ENCODE measurements at regions not wholly inside any gene's neighbourhood (a gene's known extent, or its start where the extent isn't known, plus 50 kb on each side); places are given as distances from the start of the nearest gene placed in this dataset.
"Not testable (repeated sequence)": the region's sequence is repeated elsewhere in the genome, so short reads cannot be mapped to it uniquely, and the experiment has no call there.

DNA sequence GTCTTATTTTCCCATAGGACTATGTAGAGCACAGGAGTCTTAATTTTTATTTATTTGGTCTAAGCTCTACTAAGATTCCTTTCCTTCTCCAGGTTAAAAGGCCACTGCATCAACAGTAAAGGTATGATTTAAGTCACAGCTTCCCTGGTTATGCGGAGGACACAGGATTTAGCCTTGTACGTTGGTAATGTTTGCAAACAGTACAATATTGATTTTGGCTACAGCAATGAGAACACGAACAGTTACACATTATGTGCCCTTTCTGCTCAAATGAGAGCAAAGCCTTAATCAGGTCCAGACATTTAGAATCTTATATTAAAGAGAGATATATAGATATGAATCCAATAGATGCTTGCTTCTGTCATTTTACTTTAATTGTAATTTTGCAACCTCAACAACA is 264.0 kb downstream of the NUF2 start:
- no peak overlapping the region for H3K4me3 ChIP-seq (ENCODE audit: insufficient read depth, low read length)
- TF ChIP-seq, protein P1, sequence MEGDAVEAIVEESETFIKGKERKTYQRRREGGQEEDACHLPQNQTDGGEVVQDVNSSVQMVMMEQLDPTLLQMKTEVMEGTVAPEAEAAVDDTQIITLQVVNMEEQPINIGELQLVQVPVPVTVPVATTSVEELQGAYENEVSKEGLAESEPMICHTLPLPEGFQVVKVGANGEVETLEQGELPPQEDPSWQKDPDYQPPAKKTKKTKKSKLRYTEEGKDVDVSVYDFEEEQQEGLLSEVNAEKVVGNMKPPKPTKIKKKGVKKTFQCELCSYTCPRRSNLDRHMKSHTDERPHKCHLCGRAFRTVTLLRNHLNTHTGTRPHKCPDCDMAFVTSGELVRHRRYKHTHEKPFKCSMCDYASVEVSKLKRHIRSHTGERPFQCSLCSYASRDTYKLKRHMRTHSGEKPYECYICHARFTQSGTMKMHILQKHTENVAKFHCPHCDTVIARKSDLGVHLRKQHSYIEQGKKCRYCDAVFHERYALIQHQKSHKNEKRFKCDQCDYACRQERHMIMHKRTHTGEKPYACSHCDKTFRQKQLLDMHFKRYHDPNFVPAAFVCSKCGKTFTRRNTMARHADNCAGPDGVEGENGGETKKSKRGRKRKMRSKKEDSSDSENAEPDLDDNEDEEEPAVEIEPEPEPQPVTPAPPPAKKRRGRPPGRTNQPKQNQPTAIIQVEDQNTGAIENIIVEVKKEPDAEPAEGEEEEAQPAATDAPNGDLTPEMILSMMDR (IDR thresholded peaks at IDR 0.05; ENCODE audit: extremely low read depth, low read depth, low read length), result no peak
- no peaks in the 10 kb centered on the region for H3K79me2 ChIP-seq (ENCODE audit: insufficient read depth, low read length)

DNA sequence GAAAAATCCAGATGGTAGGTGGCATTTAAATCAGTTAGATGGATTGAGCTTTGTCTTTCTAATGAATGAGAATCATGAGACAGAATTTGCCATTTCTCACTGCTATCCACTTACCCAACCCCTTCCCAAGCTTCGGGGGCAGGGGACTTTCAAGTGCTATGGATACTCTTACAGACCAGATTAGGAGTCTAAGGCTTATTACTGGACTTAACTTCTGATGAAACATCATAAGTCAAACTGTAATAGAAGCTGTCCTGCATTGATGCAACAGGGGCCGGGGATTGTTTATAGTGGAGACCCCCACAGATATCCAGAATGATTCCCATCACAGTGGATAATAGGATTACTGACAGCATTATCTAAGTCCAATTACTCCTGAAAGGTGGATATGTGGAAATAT is 267.0 kb downstream of the NUF2 start:
- no peak for DNase-seq (ENCODE audit: insufficient read length, low spot score, missing footprints)
- H3K4me3 ChIP-seq (ENCODE audit: insufficient read depth, low read length), result no peak overlapping the region
- TF ChIP-seq, protein P1 (IDR thresholded peaks at IDR 0.05; ENCODE audit: extremely low read depth, low read depth, low read length), result no peak
- no peaks in the 10 kb centered on the region for H3K79me2 ChIP-seq (ENCODE audit: insufficient read depth, low read length)
- H3K27ac ChIP-seq (ENCODE audit: low read depth, low read length), result no peak overlapping the region
- H3K27me3 ChIP-seq (ENCODE audit: insufficient read depth, low read length), result no peaks in the 10 kb centered on the region
- no peaks in the 10 kb centered on the region for H3K9me3 ChIP-seq (ENCODE audit: low read depth, low read length)
- H4K20me1 ChIP-seq (ENCODE audit: insufficient read depth, low read length), result no peaks in the 10 kb centered on the region
- H2AFZ ChIP-seq (ENCODE audit: low read length), result no peak overlapping the region
- no peaks in the 10 kb centered on the region for H3K36me3 ChIP-seq (ENCODE audit: insufficient read depth, low read length)
- H3K4me2 ChIP-seq (ENCODE audit: insufficient read depth, low read length), result no peak overlapping the region
- H3K4me1 ChIP-seq (ENCODE audit: insufficient read depth, low read length), result no peaks in the 10 kb centered on the region

More for the DNA sequence above, 264.0 kb downstream of the NUF2 start:
- Histone ChIP-seq H3K27ac (ENCODE audit: low read depth, low read length) (no peak overlapping the region), H3K4me2 (ENCODE audit: insufficient read depth, low read length) (no peak overlapping the region), H4K20me1 (ENCODE audit: insufficient read depth, low read length) (no peaks in the 10 kb centered on the region), H3K9me3 (ENCODE audit: low read depth, low read length) (no peaks in the 10 kb centered on the region), H3K27me3 (ENCODE audit: insufficient read depth, low read length) (no peaks in the 10 kb centered on the region), H3K4me1 (ENCODE audit: insufficient read depth, low read length) (no peaks in the 10 kb centered on the region), H3K36me3 (ENCODE audit: insufficient read depth, low read length) (no peaks in the 10 kb centered on the region), H2AFZ (ENCODE audit: low read length) (no peak overlapping the region)
- DNase-seq (ENCODE audit: insufficient read length, low spot score, missing footprints), result no peak

DNA sequence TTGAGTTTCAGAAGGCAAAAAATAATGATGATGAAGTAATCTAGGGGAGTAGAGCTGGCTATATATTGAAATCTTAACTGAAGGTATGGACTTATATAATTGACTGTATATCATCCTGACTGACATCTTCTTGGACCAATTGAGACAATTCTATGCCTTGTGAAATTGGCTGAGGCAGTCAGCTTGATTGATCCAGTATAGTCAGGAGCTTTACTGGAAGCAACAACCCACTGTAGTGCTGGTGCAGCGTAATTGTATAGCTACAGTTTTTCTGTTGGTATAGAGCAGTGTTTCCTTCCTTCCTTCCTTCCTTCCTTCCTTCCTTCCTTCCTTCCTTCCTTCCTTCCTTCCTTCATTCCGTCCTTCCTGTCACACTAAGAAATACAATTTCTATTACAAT is 268.0 kb downstream of the NUF2 start:
- Histone ChIP-seq H3K4me2 (ENCODE audit: insufficient read depth, low read length) (no peak overlapping the region), H4K20me1 (ENCODE audit: insufficient read depth, low read length) (no peaks in the 10 kb centered on the region), H2AFZ (ENCODE audit: low read length) (no peak overlapping the region), H3K4me3 (ENCODE audit: insufficient read depth, low read length) (no peak overlapping the region), H3K4me1 (ENCODE audit: insufficient read depth, low read length) (no peaks in the 10 kb centered on the region), H3K79me2 (ENCODE audit: insufficient read depth, low read length) (no peaks in the 10 kb centered on the region), H3K27ac (ENCODE audit: low read depth, low read length) (no peak overlapping the region), H3K36me3 (ENCODE audit: insufficient read depth, low read length) (no peaks in the 10 kb centered on the region), H3K27me3 (ENCODE audit: insufficient read depth, low read length) (no peaks in the 10 kb centered on the region), H3K9me3 (ENCODE audit: low read depth, low read length) (no peaks in the 10 kb centered on the region)
- DNase-seq (ENCODE audit: insufficient read length, low spot score, missing footprints), result no peak
- TF ChIP-seq, protein P1 (IDR thresholded peaks at IDR 0.05; ENCODE audit: extremely low read depth, low read depth, low read length), result no peak

DNA sequence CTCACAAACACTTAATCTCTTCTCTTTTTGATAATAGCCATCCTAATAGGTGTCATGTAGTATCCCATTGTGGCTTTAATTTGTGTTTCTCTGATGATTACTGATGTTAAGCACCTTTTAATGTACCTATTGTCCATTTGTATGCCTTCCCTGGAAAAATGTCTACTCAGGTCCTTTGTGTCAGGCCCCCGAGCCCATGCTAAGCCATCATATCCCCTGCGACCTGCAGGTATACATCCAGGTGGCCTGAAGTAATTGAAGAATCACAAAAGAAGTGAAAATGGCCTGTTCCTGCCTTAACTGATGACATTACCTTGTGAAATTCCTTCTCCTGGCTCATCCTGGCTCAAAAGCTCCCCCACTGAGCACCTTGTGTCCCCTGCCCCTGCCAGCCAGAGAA is 269.4 kb downstream of the NUF2 start:
- H3K36me3 ChIP-seq (ENCODE audit: insufficient read depth, low read length); H3K27ac ChIP-seq (ENCODE audit: low read depth, low read length); H3K4me2 ChIP-seq (ENCODE audit: insufficient read depth, low read length); H2AFZ ChIP-seq (ENCODE audit: low read length); DNase-seq (ENCODE audit: insufficient read length, low spot score, missing footprints); H3K9me3 ChIP-seq (ENCODE audit: low read depth, low read length); H3K4me3 ChIP-seq (ENCODE audit: insufficient read depth, low read length); H4K20me1 ChIP-seq (ENCODE audit: insufficient read depth, low read length); H3K27me3 ChIP-seq (ENCODE audit: insufficient read depth, low read length); H3K4me1 ChIP-seq (ENCODE audit: insufficient read depth, low read length); H3K79me2 ChIP-seq (ENCODE audit: insufficient read depth, low read length): not testable (repeated sequence)

DNA sequence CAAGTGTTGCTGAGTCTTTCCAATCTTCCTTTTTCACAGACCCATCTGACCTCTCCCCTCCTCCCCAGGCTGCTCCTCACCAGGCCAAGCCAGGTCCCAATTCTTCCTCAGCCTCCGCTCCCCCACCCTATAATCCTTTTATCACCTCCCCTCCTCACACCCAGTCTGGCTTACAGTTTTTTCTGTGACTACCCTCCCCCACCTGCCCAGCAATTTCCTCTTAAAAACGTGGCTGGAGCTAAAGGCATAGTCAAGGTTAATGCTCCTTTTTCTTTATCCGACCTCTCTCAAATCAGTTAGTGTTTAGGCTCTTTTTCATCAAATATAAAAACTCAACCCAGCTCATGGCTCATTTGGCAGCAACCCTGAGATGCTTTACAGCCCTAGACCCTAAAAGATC is 270.9 kb downstream of the NUF2 start:
- H3K4me1 ChIP-seq (ENCODE audit: insufficient read depth, low read length), result not testable (repeated sequence)

DNA sequence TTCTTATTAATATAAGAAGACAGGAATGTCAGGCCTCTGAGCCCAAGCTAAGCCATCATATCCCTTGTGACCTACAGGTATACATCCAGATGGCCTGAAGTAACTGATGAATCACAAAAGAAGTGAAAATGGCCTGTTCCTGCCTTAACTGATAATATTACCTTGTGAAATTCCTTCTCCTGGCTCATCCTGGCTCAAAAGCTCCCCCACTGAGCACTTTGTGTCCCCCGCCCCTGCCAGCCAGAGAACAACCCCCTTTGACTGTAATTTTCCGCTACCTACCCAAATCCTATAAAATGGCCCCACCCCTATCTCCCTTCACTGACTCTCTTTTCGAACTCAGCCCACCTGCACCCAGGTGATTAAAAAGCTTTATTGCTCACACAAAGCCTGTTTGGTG is 274.4 kb downstream of the NUF2 start:
- not testable (repeated sequence) for H3K4me3 ChIP-seq (ENCODE audit: insufficient read depth, low read length); H4K20me1 ChIP-seq (ENCODE audit: insufficient read depth, low read length); H3K79me2 ChIP-seq (ENCODE audit: insufficient read depth, low read length); H3K36me3 ChIP-seq (ENCODE audit: insufficient read depth, low read length); H2AFZ ChIP-seq (ENCODE audit: low read length); H3K27me3 ChIP-seq (ENCODE audit: insufficient read depth, low read length); H3K4me1 ChIP-seq (ENCODE audit: insufficient read depth, low read length); H3K27ac ChIP-seq (ENCODE audit: low read depth, low read length); H3K9me3 ChIP-seq (ENCODE audit: low read depth, low read length); H3K4me2 ChIP-seq (ENCODE audit: insufficient read depth, low read length); DNase-seq (ENCODE audit: insufficient read length, low spot score, missing footprints)

More for the DNA sequence above, 270.9 kb downstream of the NUF2 start:
- H4K20me1 ChIP-seq (ENCODE audit: insufficient read depth, low read length); DNase-seq (ENCODE audit: insufficient read length, low spot score, missing footprints); H3K9me3 ChIP-seq (ENCODE audit: low read depth, low read length); H3K36me3 ChIP-seq (ENCODE audit: insufficient read depth, low read length); H3K79me2 ChIP-seq (ENCODE audit: insufficient read depth, low read length); H3K4me2 ChIP-seq (ENCODE audit: insufficient read depth, low read length); H3K27me3 ChIP-seq (ENCODE audit: insufficient read depth, low read length); H3K4me3 ChIP-seq (ENCODE audit: insufficient read depth, low read length); H2AFZ ChIP-seq (ENCODE audit: low read length); H3K27ac ChIP-seq (ENCODE audit: low read depth, low read length): not testable (repeated sequence)
